ENCODE measurements at regions not wholly inside any gene's neighbourhood (a gene's known extent, or its start where the extent isn't known, plus 50 kb on each side); places are given as distances from the start of the nearest gene placed in this dataset.

- peaks cover 0 to 2% of the 10 kb centered on the region in 2 donors for H3K27me3 Mint-ChIP-seq
- WGBS (ENCODE audit: insufficient coverage) = 95% methylated on average over 2 of the region's 3 CpGs
These were observed 70.7 kb upstream of the UBE2E1 start for GRCh38 chr3:23735062-23735461.

GRCh38 chr3:23735535-23736326, 70.0 kb upstream of the UBE2E1 start:
- Histone ChIP-seq H3K9me3 (no peaks in the 10 kb centered on the region), H3K27ac (ENCODE audit: low read length) (no peak overlapping the region), H3K4me1 (ENCODE audit: control insufficient read depth in 1 of 2, extremely low read depth in 1 of 2, insufficient read depth in 2 of 2, low read length in 2 of 2) (no peaks in the 10 kb centered on the region), H3K27me3 (replicated peaks in 1 of 2; ENCODE audit: control insufficient read depth in 2 of 2, extremely low read depth in 1 of 2, insufficient read depth in 2 of 2, low read length in 1 of 2) (no peaks in the 10 kb centered on the region), H3K4me3 (ENCODE audit: control insufficient read depth in 1 of 2, extremely low read depth in 1 of 2, low read length in 1 of 2) (no peak overlapping the region), H3K36me3 (ENCODE audit: control insufficient read depth in 2 of 2, extremely low read depth in 1 of 2, insufficient read depth in 1 of 2, low read length in 1 of 2) (no peaks in the 10 kb centered on the region)
- CTCF ChIA-PET = no interaction called here
- H3K9me3 Mint-ChIP-seq = no peaks in the 10 kb centered on the region
- POLR2A ChIA-PET = interaction anchor here in 1 of 2 donors (0.6 kb wide), 1 partner anchor 21 kb away, joined by 4 read pairs; no protein-coding TSS in a partner anchor
- H3K27me3 Mint-ChIP-seq = peaks cover 0 to 2% of the 10 kb centered on the region in 2 donors
- no peak overlapping the region for H3K4me3 Mint-ChIP-seq
- DNase-seq (no peak), ATAC-seq (replicated peaks in 1 of 4) (no peak)
- no peaks in the 10 kb centered on the region for H3K36me3 Mint-ChIP-seq
- no peak overlapping the region for H3K27ac Mint-ChIP-seq
- WGBS (ENCODE audit: insufficient coverage) = 80% methylated on average over 1 of the region's 8 CpGs
- peaks cover 0 to 5% (median 4%) of the 10 kb centered on the region in 3 donors for H3K4me1 Mint-ChIP-seq

More at GRCh38 chr3:23735062-23735461, 70.7 kb upstream of the UBE2E1 start:
- no peak for DNase-seq
- ATAC-seq (replicated peaks in 1 of 4) = no peak
- no peak overlapping the region for H3K27ac ChIP-seq (ENCODE audit: low read length)
- ChIA-PET POLR2A (interaction anchor here (0.6 to 0.7 kb wide), 2 partner anchors 22 to 1585 kb away, joined by 3 to 4 read pairs; no protein-coding TSS in a partner anchor), CTCF (no interaction called here)
- no peaks in the 10 kb centered on the region for H3K4me1 ChIP-seq (ENCODE audit: control insufficient read depth in 1 of 2, extremely low read depth in 1 of 2, insufficient read depth in 2 of 2, low read length in 2 of 2)
- no peaks in the 10 kb centered on the region for H3K9me3 ChIP-seq
- Mint-ChIP-seq H3K9me3 (no peaks in the 10 kb centered on the region), H3K27ac (no peak overlapping the region), H3K4me3 (no peak overlapping the region), H3K4me1 (no peaks in the 10 kb centered on the region), H3K36me3 (no peaks in the 10 kb centered on the region)
- H3K36me3 ChIP-seq (ENCODE audit: control insufficient read depth in 2 of 2, extremely low read depth in 1 of 2, insufficient read depth in 1 of 2, low read length in 1 of 2) = no peaks in the 10 kb centered on the region
- H3K27me3 ChIP-seq (replicated peaks in 1 of 2; ENCODE audit: control insufficient read depth in 2 of 2, extremely low read depth in 1 of 2, insufficient read depth in 2 of 2, low read length in 1 of 2) = no peaks in the 10 kb centered on the region
- no peak overlapping the region for H3K4me3 ChIP-seq (ENCODE audit: control insufficient read depth in 1 of 2, extremely low read depth in 1 of 2, low read length in 1 of 2)

GRCh38 chr3:23738944-23739343, 66.8 kb upstream of the UBE2E1 start:
- H3K9me3 Mint-ChIP-seq = no peaks in the 10 kb centered on the region
- ChIA-PET CTCF (no interaction called here), POLR2A (no interaction called here)
- peaks cover 0 to 4% of the 10 kb centered on the region in 2 donors for H3K27me3 Mint-ChIP-seq
- no peak overlapping the region for H3K4me3 Mint-ChIP-seq
- Histone ChIP-seq H3K27ac (ENCODE audit: low read length) (no peak overlapping the region), H3K27me3 (replicated peaks in 1 of 2; ENCODE audit: control insufficient read depth in 2 of 2, extremely low read depth in 1 of 2, insufficient read depth in 2 of 2, low read length in 1 of 2) (peaks cover 0 to 2% of the 10 kb centered on the region in 2 experiments), H3K4me1 (ENCODE audit: control insufficient read depth in 1 of 2, extremely low read depth in 1 of 2, insufficient read depth in 2 of 2, low read length in 2 of 2) (no peaks in the 10 kb centered on the region), H3K36me3 (ENCODE audit: control insufficient read depth in 2 of 2, extremely low read depth in 1 of 2, insufficient read depth in 1 of 2, low read length in 1 of 2) (no peaks in the 10 kb centered on the region), H3K4me3 (ENCODE audit: control insufficient read depth in 1 of 2, extremely low read depth in 1 of 2, low read length in 1 of 2) (no peak overlapping the region), H3K9me3 (no peaks in the 10 kb centered on the region)
- H3K27ac Mint-ChIP-seq = no peak overlapping the region
- DNase-seq = no peak
- WGBS (ENCODE audit: insufficient coverage) = no CpG with 5 or more reads among the region's 3 CpGs
- H3K4me1 Mint-ChIP-seq = peaks cover 0 to 7% (median 5%) of the 10 kb centered on the region in 3 donors
- no peaks in the 10 kb centered on the region for H3K36me3 Mint-ChIP-seq
- no peak for ATAC-seq (replicated peaks in 1 of 4)

GRCh38 chr3:23739536-23739935, 66.2 kb upstream of the UBE2E1 start:
- Histone ChIP-seq H3K27ac (ENCODE audit: low read length) (no peak overlapping the region), H3K4me3 (ENCODE audit: control insufficient read depth in 1 of 2, extremely low read depth in 1 of 2, low read length in 1 of 2) (no peak overlapping the region), H3K27me3 (replicated peaks in 1 of 2; ENCODE audit: control insufficient read depth in 2 of 2, extremely low read depth in 1 of 2, insufficient read depth in 2 of 2, low read length in 1 of 2) (peaks cover 0 to 5% of the 10 kb centered on the region in 2 experiments), H3K36me3 (ENCODE audit: control insufficient read depth in 2 of 2, extremely low read depth in 1 of 2, insufficient read depth in 1 of 2, low read length in 1 of 2) (no peaks in the 10 kb centered on the region), H3K9me3 (no peaks in the 10 kb centered on the region), H3K4me1 (ENCODE audit: control insufficient read depth in 1 of 2, extremely low read depth in 1 of 2, insufficient read depth in 2 of 2, low read length in 2 of 2) (no peaks in the 10 kb centered on the region)
- no CpG with 5 or more reads among the region's 1 CpG for WGBS (ENCODE audit: insufficient coverage)
- H3K27me3 Mint-ChIP-seq = peaks cover 0 to 6% of the 10 kb centered on the region in 2 donors
- no peaks in the 10 kb centered on the region for H3K9me3 Mint-ChIP-seq
- POLR2A ChIA-PET = no interaction called here
- peaks cover 0 to 7% (median 5%) of the 10 kb centered on the region in 3 donors for H3K4me1 Mint-ChIP-seq
- CTCF ChIA-PET = no interaction called here
- no peak for ATAC-seq (replicated peaks in 1 of 4)
- no peak for DNase-seq
- no peak overlapping the region for H3K4me3 Mint-ChIP-seq
- no peak overlapping the region for H3K27ac Mint-ChIP-seq
- no peaks in the 10 kb centered on the region for H3K36me3 Mint-ChIP-seq

- Histone ChIP-seq H3K27me3 (replicated peaks in 1 of 2; ENCODE audit: control insufficient read depth in 2 of 2, extremely low read depth in 1 of 2, insufficient read depth in 2 of 2, low read length in 1 of 2) (peaks cover 0 to 7% of the 10 kb centered on the region in 2 experiments), H3K36me3 (ENCODE audit: control insufficient read depth in 2 of 2, extremely low read depth in 1 of 2, insufficient read depth in 1 of 2, low read length in 1 of 2) (no peaks in the 10 kb centered on the region), H3K27ac (ENCODE audit: low read length) (no peak overlapping the region), H3K9me3 (no peaks in the 10 kb centered on the region), H3K4me1 (ENCODE audit: control insufficient read depth in 1 of 2, extremely low read depth in 1 of 2, insufficient read depth in 2 of 2, low read length in 2 of 2) (no peaks in the 10 kb centered on the region), H3K4me3 (ENCODE audit: control insufficient read depth in 1 of 2, extremely low read depth in 1 of 2, low read length in 1 of 2) (no peak overlapping the region)
- ChIA-PET CTCF (no interaction called here), POLR2A (no interaction called here)
- DNase-seq (no peak), ATAC-seq (replicated peaks in 1 of 4) (peak in 2 of 4 experiments; percentile 20 to 44)
- peaks cover 0 to 11% of the 10 kb centered on the region in 2 donors for H3K27me3 Mint-ChIP-seq
- WGBS (ENCODE audit: insufficient coverage) = no CpG with 5 or more reads among the region's 2 CpGs
- no peak overlapping the region for H3K4me3 Mint-ChIP-seq
- no peaks in the 10 kb centered on the region for H3K9me3 Mint-ChIP-seq
- peaks cover 0 to 7% (median 5%) of the 10 kb centered on the region in 3 donors for H3K4me1 Mint-ChIP-seq
- H3K27ac Mint-ChIP-seq = peak overlapping the region in 1 of 2 donors; percentile 56
- H3K36me3 Mint-ChIP-seq = no peaks in the 10 kb centered on the region
These were observed 65.2 kb upstream of the UBE2E1 start for GRCh38 chr3:23740517-23740965.

- Mint-ChIP-seq H3K9me3 (no peaks in the 10 kb centered on the region), H3K36me3 (no peaks in the 10 kb centered on the region), H3K4me1 (peaks cover 0 to 7% (median 5%) of the 10 kb centered on the region in 3 donors), H3K27ac (no peak overlapping the region), H3K4me3 (no peak overlapping the region), H3K27me3 (peaks cover 0 to 11% of the 10 kb centered on the region in 2 donors)
- Histone ChIP-seq H3K9me3 (no peaks in the 10 kb centered on the region), H3K27me3 (replicated peaks in 1 of 2; ENCODE audit: control insufficient read depth in 2 of 2, extremely low read depth in 1 of 2, insufficient read depth in 2 of 2, low read length in 1 of 2) (peaks cover 0 to 7% of the 10 kb centered on the region in 2 experiments), H3K27ac (ENCODE audit: low read length) (no peak overlapping the region), H3K4me3 (ENCODE audit: control insufficient read depth in 1 of 2, extremely low read depth in 1 of 2, low read length in 1 of 2) (no peak overlapping the region), H3K4me1 (ENCODE audit: control insufficient read depth in 1 of 2, extremely low read depth in 1 of 2, insufficient read depth in 2 of 2, low read length in 2 of 2) (no peaks in the 10 kb centered on the region), H3K36me3 (ENCODE audit: control insufficient read depth in 2 of 2, extremely low read depth in 1 of 2, insufficient read depth in 1 of 2, low read length in 1 of 2) (no peaks in the 10 kb centered on the region)
- ChIA-PET POLR2A (no interaction called here), CTCF (no interaction called here)
- DNase-seq (no peak), ATAC-seq (replicated peaks in 1 of 4) (no peak)
- WGBS (ENCODE audit: insufficient coverage) = 54% methylated on average over 3 of the region's 7 CpGs
These were observed 64.6 kb upstream of the UBE2E1 start for GRCh38 chr3:23741036-23741706.
